Prostate gland (tissue), 2 donors: ENCODE measurements at regions not wholly inside any gene's neighbourhood (a gene's known extent, or its start where the extent isn't known, plus 50 kb on each side); places are given as distances from the start of the nearest gene placed in this dataset.

Source experiments
- CTCF ChIP-seq, 4 experiments: fragments of 200-600 bp in 2 of 4; fragments of 450-650 bp in 2 of 4; sonication (generic) in 2 of 4; IDR thresholded peaks; 1 replicate in 3 of 4; 2 replicates in 1 of 4; pipeline ENCODE4 v1.5.1; 2016 to 2019; ENCODE audit warnings: antibody characterized with exemption in 4 of 4, mild to moderate bottlenecking in 2 of 4, moderate library complexity in 2 of 4
- POLR2A ChIP-seq: fragments of 450-650 bp; IDR thresholded peaks from one replicate; pipeline ENCODE4 v1.6.1; 2016; ENCODE audit warnings: antibody characterized with exemption, mild to moderate bottlenecking
- POLR2AphosphoS5 ChIP-seq: sonication (generic); formaldehyde crosslinking; IDR thresholded peaks from one replicate; pipeline ENCODE4 v1.6.1; 2017; ENCODE audit warnings: antibody characterized with exemption

GRCh38 chr13:37385956-37386670, 212.5 kb downstream of the POSTN start:
- no peak for TF ChIP-seq POLR2AphosphoS5
- no peak for TF ChIP-seq CTCF (IDR thresholded peaks at IDR 0.05)
- TF ChIP-seq POLR2A: no peak
